ENCODE measurements at regions not wholly inside any gene's neighbourhood (a gene's known extent, or its start where the extent isn't known, plus 50 kb on each side); places are given as distances from the start of the nearest gene placed in this dataset.
"Not testable (repeated sequence)": the region's sequence is repeated elsewhere in the genome, so short reads cannot be mapped to it uniquely, and the experiment has no call there.

GRCh38 chr6:44740566-44741120 is 353.1 kb downstream of the CDC5L start:
- DNase-seq (ENCODE audit: low read depth), result no peak

GRCh38 chr6:44742201-44742600 is 354.7 kb downstream of the CDC5L start:
- DNase-seq (ENCODE audit: low read depth), result no peak

GRCh38 chr6:44742828-44743372 is 355.4 kb downstream of the CDC5L start:
- DNase-seq (ENCODE audit: low read depth), result no peak

- not testable (repeated sequence) for DNase-seq (ENCODE audit: low read depth)
These were observed 372.6 kb downstream of the CDC5L start for GRCh38 chr6:44760116-44760515.

- DNase-seq (ENCODE audit: low read depth), result no peak
These were observed 373.5 kb downstream of the CDC5L start for GRCh38 chr6:44761046-44761445.

- DNase-seq (ENCODE audit: low read depth), result no peak
These were observed 375.0 kb downstream of the CDC5L start for GRCh38 chr6:44762496-44762895.

- DNase-seq (ENCODE audit: low read depth), result no peak
These were observed 384.3 kb downstream of the CDC5L start for GRCh38 chr6:44771647-44772415.

GRCh38 chr6:44772838-44773237 is 385.3 kb downstream of the CDC5L start:
- DNase-seq (ENCODE audit: low read depth), result no peak

- DNase-seq (ENCODE audit: low read depth), result no peak
These were observed 387.6 kb downstream of the CDC5L start for GRCh38 chr6:44775121-44775520.

- no peak for DNase-seq (ENCODE audit: low read depth)
These were observed 388.8 kb downstream of the CDC5L start for GRCh38 chr6:44776344-44776743.

- DNase-seq (ENCODE audit: low read depth), result no peak
These were observed 391.0 kb downstream of the CDC5L start for GRCh38 chr6:44778513-44778912.
